GM12892 (cell line): ENCODE measurements at regions not wholly inside any gene's neighbourhood (a gene's known extent, or its start where the extent isn't known, plus 50 kb on each side); places are given as distances from the start of the nearest gene placed in this dataset.

ENCODE experiments used
- POLR2A ChIP-seq: IDR thresholded peaks from 2 replicates; pipeline ENCODE4 v1.6.1; 2011; ENCODE audit warnings: low read depth, low read length, control low read depth
- TAF1 ChIP-seq: IDR thresholded peaks from 2 replicates; pipeline ENCODE4 v1.6.1; 2011; ENCODE audit warnings: low read depth, mild to moderate bottlenecking, control low read depth, low read length, borderline replicate concordance

- no peak for TF ChIP-seq TAF1
- no peak for TF ChIP-seq POLR2A
These were observed 710.4 kb downstream of the IRX1 start for GRCh38 chr5:4306057-4306456.
